ENCODE measurements at regions not wholly inside any gene's neighbourhood (a gene's known extent, or its start where the extent isn't known, plus 50 kb on each side); places are given as distances from the start of the nearest gene placed in this dataset.

- Histone ChIP-seq H3K27ac (no peak overlapping the region), H3K36me3 (ENCODE audit: insufficient read depth) (no peaks in the 10 kb centered on the region), H3K27me3 (ENCODE audit: insufficient read depth, low read depth) (no peaks in the 10 kb centered on the region), H3K4me2 (no peak overlapping the region), H3K4me3 (IDR thresholded peaks at IDR 0.05; ENCODE audit: insufficient read depth, low read depth, low read length) (no peak overlapping the region), H2AFZ (ENCODE audit: low read depth) (no peak overlapping the region), H4K20me1 (ENCODE audit: insufficient read depth) (no peaks in the 10 kb centered on the region), H3K4me1 (ENCODE audit: low read depth, poor library complexity, severe bottlenecking) (no peaks in the 10 kb centered on the region), H3K9ac (no peak overlapping the region), H3K79me2 (ENCODE audit: insufficient read depth, low read depth) (no peaks in the 10 kb centered on the region)
- TF ChIP-seq, protein P1, sequence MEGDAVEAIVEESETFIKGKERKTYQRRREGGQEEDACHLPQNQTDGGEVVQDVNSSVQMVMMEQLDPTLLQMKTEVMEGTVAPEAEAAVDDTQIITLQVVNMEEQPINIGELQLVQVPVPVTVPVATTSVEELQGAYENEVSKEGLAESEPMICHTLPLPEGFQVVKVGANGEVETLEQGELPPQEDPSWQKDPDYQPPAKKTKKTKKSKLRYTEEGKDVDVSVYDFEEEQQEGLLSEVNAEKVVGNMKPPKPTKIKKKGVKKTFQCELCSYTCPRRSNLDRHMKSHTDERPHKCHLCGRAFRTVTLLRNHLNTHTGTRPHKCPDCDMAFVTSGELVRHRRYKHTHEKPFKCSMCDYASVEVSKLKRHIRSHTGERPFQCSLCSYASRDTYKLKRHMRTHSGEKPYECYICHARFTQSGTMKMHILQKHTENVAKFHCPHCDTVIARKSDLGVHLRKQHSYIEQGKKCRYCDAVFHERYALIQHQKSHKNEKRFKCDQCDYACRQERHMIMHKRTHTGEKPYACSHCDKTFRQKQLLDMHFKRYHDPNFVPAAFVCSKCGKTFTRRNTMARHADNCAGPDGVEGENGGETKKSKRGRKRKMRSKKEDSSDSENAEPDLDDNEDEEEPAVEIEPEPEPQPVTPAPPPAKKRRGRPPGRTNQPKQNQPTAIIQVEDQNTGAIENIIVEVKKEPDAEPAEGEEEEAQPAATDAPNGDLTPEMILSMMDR (conservative IDR thresholded peaks at IDR 0.05; ENCODE audit: low read depth, low read length) = no peak
Measured at GRCh38 chrX:1727531-1728027, 112.7 kb downstream of the ASMT start.

- H3K79me2 ChIP-seq (ENCODE audit: insufficient read depth, low read depth) = no peaks in the 10 kb centered on the region
- no peaks in the 10 kb centered on the region for H3K4me1 ChIP-seq (ENCODE audit: low read depth, poor library complexity, severe bottlenecking)
- H3K36me3 ChIP-seq (ENCODE audit: insufficient read depth) = no peaks in the 10 kb centered on the region
- H3K4me3 ChIP-seq (IDR thresholded peaks at IDR 0.05; ENCODE audit: insufficient read depth, low read depth, low read length) = no peak overlapping the region
- H3K4me2 ChIP-seq = no peak overlapping the region
- no peaks in the 10 kb centered on the region for H3K27me3 ChIP-seq (ENCODE audit: insufficient read depth, low read depth)
- H3K9ac ChIP-seq = no peak overlapping the region
- no peaks in the 10 kb centered on the region for H4K20me1 ChIP-seq (ENCODE audit: insufficient read depth)
- no peak overlapping the region for H3K27ac ChIP-seq
- H2AFZ ChIP-seq (ENCODE audit: low read depth) = no peak overlapping the region
- TF ChIP-seq, protein P1 (conservative IDR thresholded peaks at IDR 0.05; ENCODE audit: low read depth, low read length) = no peak
Measured at GRCh38 chrX:1734806-1735205, 119.9 kb downstream of the ASMT start.

DNA sequence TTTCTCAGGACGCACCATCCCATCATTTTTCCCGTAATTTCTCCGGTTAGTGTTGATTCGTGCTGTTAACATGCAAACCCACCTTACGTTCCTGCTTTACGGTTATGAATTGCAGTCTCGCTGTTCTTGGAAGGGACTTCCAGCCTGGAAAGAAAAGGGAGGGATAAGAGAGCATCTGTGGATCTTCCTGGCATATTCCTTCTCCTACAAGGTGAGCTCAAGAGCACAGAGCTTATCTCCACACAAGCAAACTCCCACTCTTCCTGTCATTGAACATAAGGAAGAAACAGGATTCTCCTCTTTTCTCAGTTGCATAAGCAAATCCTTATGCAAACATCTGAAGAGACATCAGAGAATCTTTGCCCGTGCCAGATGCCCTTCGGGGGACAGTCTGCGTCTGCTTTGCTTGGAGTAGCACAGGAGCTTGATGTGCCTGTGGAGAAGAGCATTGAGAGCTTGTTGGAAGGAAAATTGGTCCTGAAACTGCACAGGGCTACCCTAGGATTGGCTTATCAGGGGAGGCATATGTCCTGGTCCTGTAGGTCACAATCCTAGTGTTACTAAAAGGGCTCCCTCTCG lies 127.0 kb downstream of the ASMT start:
- H3K9ac ChIP-seq = no peak overlapping the region
- H3K4me3 ChIP-seq (IDR thresholded peaks at IDR 0.05; ENCODE audit: insufficient read depth, low read depth, low read length) = no peak overlapping the region
- H3K27ac ChIP-seq = no peak overlapping the region
- no peaks in the 10 kb centered on the region for H3K4me1 ChIP-seq (ENCODE audit: low read depth, poor library complexity, severe bottlenecking)
- TF ChIP-seq, protein P1 (conservative IDR thresholded peaks at IDR 0.05; ENCODE audit: low read depth, low read length) = no peak
- H4K20me1 ChIP-seq (ENCODE audit: insufficient read depth) = no peaks in the 10 kb centered on the region
- H3K79me2 ChIP-seq (ENCODE audit: insufficient read depth, low read depth) = no peaks in the 10 kb centered on the region
- H2AFZ ChIP-seq (ENCODE audit: low read depth) = no peak overlapping the region
- H3K27me3 ChIP-seq (ENCODE audit: insufficient read depth, low read depth) = no peaks in the 10 kb centered on the region
- H3K4me2 ChIP-seq = no peak overlapping the region
- H3K36me3 ChIP-seq (ENCODE audit: insufficient read depth) = no peaks in the 10 kb centered on the region

- no peak overlapping the region for H3K9ac ChIP-seq
- no peak overlapping the region for H3K27ac ChIP-seq
- no peaks in the 10 kb centered on the region for H4K20me1 ChIP-seq (ENCODE audit: insufficient read depth)
- H3K4me3 ChIP-seq (IDR thresholded peaks at IDR 0.05; ENCODE audit: insufficient read depth, low read depth, low read length) = no peak overlapping the region
- H3K79me2 ChIP-seq (ENCODE audit: insufficient read depth, low read depth) = no peaks in the 10 kb centered on the region
- H3K27me3 ChIP-seq (ENCODE audit: insufficient read depth, low read depth) = no peaks in the 10 kb centered on the region
- H3K4me1 ChIP-seq (ENCODE audit: low read depth, poor library complexity, severe bottlenecking) = no peaks in the 10 kb centered on the region
- no peak overlapping the region for H3K4me2 ChIP-seq
- H3K36me3 ChIP-seq (ENCODE audit: insufficient read depth) = no peaks in the 10 kb centered on the region
- no peak overlapping the region for H2AFZ ChIP-seq (ENCODE audit: low read depth)
- TF ChIP-seq, protein P1 (conservative IDR thresholded peaks at IDR 0.05; ENCODE audit: low read depth, low read length) = no peak
Measured at GRCh38 chrX:1743105-1743504, 128.2 kb downstream of the ASMT start.
